Globus pallidus (tissue), 1 donor: ENCODE measurements at regions not wholly inside any gene's neighbourhood (a gene's known extent, or its start where the extent isn't known, plus 50 kb on each side); places are given as distances from the start of the nearest gene placed in this dataset.
"Not testable (repeated sequence)": the region's sequence is repeated elsewhere in the genome, so short reads cannot be mapped to it uniquely, and the experiment has no call there.

Experiments used
- DNase-seq: peaks from one replicate; pipeline ENCODE4 v3.0.0-alpha.2; 2015; ENCODE audit warnings: low spot score

DNA sequence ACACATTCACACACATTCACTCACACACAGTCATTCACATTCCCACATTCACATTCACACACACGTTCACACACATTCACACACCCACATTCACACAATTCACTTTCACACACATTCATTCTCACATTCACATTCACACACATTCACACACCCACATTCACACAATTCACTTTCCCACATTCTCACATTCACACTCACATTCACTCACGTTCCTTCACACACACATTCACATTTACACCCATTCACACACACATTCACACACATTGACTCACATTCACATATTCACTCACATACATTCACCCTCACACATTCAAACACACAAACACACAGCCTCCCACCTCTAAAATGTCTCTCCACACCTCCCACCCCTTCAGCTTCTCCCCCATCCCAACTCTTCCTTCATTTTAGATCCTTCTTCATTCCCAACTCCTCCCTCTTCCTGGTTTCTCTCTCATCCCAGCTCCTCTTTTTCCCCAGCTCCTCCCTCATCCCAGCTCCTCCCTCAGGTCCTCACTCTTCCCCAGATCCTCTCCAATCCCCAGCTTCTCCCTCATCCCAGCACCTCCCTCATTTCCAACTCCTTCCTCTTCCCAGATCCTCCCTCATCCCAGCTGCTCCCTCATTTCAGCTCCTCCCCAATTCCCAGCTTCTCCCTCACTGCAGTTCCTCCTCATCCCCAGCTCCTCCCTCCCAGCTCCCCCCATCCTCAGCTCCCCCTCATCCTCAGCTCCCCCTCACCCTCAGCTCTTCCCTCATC lies 111.0 kb downstream of the FAM53A start:
- no peak for DNase-seq

DNA sequence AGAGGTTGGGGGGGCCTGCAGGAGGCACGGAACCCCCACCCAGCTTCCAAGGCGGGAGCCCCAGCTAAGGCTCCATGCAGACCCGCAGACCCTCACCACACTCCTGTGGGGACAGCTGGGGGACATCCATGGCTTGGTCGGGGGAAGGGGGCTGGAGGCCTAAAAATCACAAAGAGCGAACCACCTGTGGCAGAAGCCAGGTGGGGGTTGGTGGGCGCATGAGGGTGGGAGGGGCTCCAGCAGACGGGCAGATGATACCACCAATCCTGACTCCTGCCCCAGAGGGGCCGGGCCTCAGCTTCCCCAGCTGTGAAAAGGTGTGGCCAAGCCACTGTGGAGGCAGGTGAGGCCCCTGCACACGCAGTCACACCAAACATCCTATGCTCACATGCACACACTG lies 111.6 kb downstream of the FAM53A start:
- DNase-seq = no peak

DNA sequence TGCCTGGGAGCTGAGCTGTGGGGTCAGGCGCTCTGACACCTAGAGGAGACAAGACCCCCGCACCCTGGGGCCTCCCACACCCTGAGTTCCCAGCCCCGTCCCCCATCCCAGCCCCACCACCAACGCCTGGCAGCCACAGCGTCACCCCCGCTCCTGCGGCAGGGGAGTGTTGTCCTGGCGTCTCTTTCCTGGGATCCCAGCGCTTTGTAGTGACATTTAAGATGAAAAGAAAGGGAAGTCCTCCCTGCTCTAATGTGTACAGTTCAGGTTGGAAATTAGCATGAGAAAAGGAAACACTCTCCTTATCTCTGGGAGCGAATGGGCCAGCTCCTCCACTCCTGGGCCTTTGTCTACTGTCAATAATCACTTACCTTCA lies 112.1 kb downstream of the FAM53A start:
- no peak for DNase-seq

DNA sequence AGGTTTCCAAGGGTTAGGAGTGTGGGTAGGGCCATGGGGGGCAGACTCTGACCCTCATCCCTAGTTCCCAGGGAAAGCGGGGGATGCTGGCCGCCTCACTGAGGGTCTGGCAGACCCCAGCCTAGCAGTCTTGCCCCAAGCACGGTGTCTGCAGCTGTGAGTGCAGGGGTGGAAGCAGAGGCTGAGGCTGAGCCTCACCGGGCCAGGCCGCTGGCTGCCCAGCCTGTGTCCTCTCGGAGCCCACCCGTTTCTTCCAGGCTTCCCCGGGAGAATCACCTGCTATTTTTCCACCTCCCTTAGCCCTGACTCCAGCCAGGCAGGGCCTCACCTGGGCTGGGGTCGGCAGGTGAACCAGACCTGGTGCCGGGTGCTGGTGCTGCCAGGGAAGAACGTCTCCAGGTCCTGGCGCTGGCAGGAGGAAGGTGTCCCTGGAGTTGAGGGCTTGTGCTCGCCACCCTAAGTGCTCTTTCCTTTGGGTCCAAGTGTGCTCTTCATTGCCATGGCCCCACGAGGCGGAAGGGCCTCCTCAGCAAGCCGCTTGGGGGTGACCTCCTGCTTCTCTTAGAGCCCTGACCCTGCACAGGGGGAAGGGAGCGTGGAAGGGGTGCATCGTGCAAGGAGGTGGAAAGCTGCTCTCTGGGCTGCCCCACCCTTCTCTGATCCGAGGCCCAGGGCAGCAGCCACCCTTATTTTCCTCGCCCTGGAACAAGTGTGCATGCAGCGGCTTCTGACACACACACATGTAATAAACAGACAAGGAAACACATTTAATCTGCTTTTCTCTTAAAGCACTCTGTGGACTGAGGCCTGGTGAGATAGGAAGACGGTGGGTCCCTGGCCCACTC lies 112.7 kb downstream of the FAM53A start:
- no peak for DNase-seq

DNA sequence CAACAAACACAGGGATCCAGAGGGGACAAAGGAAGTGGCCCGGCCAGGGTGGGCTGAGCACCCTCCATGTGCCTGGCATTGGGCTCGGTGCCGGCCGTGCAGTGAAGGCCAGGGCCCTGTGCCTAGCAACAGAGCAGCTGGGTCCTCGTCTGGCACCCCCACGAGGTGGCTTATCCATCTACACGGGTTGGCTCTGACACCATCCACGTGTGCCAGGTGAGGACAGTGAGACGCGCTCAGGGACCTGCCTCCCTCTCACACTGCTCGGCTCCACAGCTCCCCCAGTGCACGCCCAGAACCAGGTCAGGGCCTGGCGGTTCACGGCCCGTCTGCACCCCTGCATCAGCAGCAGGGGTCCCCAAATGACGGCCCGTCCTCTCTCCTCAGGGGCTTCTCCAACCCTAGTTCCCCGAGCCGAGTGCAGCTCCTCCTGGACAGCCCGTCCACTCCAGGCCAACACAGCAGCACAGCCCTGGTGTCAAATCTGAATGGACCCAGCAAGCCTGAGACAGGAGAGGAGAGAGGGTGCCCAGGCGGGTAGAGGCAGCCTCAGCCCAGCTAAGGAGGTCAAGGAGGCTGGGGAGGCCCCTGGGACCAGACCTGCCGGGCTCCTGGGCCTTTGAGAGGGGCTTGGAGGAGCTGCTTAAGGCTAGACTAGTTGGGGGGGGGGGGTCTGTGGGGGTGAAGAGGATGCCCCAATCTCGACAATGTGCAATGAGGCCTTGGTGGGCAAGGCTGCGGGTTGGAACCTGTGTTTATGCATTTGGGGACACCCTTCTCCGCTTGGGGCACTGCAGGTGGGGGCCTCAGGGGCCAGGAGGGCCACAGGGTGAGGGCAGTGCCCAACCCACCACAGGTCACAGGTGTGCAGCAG lies 113.6 kb downstream of the FAM53A start:
- DNase-seq = no peak

DNA sequence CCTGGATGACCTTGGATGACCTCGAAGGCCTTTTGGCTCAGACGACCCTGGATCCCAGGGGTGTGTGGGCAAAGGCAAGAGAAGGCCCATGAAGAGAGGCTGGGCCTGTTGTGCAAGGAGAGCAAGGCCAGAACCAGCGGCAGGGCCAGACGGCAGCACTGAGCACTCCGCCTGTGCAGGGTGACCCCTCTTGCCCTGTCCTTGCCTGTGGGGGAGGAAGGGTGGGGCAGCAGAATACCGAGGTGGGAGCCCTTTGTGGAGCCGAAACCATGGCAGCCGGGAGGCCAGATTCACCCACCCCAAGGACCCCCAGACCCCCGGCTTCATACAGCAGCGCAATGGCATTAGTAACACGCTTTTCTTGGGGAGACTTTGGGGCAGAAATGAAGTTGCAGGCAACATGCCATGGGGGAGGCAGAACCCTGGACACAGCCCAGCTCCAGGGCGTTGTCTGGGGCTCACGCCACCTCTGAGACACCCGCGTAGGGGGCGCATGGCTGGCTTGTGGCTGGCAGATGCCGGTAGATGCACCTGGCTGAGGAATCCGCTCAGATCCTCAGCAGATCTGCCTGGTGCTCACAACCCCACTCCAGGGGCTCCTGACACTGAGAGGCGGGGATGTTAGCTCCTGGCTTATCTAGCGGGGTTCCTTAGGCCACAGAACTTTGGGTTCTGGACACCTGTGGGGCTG lies 114.5 kb downstream of the FAM53A start:
- DNase-seq = no peak

DNA sequence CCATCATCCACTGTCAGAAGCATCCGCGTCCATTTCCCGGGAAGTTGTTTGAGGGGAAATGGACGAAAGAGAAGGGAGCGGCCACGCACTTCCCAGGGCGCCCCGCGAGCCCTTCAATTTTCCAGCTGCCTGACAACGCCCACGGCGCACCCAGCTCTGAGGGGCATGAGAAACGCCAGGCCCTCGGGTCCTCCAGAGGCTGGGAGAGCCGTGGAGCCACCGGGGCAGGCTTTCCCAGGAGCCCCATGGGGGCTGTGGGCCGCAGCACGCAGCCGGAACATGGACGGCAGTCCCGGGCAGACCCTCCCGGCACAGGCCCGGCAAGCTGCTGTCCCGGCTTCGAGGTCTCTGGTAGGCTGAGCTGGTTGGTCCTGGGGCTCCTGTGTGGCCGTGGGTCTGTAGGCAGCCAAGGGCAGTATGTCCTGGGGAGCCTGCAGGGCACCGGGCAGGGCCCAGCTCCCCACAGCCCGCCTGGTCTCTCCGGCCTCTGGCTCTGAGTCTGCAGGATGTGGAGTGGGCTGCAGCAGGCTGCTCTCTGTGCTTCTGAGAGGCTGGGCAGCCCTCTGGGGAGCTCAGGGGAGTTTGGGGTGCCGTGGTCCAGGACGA lies 115.2 kb downstream of the FAM53A start:
- DNase-seq = no peak

DNA sequence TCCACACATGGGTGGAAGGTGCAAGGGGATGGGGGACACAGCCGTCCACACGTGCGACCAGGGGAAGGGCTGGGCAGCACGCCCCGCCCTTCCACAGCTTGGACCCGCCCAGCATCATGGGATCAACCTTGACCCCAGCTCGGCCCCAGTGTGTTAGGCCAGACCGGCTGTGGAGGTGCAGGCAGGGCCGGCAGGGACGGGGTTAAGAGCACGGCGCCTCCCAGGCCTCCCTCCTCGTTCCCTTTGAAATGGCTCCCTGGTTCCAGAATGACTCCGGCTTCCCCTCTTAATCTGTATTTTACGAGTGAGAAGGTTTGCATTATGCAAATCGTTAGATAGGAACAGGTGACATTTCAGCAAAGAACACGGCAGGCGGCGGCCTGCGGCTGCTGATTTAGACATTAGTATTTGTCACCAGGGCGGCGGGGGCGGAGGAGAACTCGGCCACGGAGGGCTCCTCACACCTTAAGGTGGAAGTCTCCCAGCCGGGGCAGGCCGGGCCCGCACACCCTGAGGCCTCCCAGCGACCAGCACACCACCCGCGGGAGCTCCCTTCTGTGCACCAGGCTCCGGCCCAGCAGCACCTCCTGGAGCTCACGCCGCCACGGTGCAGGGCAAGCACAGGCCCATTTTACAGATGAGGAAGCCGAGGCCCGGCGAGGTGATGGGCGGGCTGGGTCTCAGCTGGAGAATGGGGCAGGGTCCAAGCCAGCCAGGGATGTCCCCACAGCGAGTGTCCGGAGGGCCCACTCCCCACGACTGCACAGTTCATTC lies 116.1 kb downstream of the FAM53A start:
- no peak for DNase-seq

DNA sequence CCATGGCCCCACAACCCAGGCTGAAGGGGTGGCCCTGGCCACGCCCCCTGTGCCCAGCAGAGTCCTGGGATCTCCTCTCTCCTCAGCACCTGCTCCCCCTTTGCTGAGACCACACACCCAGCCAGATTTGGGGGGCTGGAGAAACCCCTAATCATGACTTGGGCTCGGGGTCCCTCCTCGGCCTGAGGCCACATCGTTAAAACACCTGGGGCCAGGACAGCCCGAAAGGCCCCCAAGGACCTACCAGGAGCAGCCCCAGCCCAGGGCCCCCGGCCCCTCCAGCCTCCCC lies 116.7 kb downstream of the FAM53A start:
- no peak for DNase-seq

DNA sequence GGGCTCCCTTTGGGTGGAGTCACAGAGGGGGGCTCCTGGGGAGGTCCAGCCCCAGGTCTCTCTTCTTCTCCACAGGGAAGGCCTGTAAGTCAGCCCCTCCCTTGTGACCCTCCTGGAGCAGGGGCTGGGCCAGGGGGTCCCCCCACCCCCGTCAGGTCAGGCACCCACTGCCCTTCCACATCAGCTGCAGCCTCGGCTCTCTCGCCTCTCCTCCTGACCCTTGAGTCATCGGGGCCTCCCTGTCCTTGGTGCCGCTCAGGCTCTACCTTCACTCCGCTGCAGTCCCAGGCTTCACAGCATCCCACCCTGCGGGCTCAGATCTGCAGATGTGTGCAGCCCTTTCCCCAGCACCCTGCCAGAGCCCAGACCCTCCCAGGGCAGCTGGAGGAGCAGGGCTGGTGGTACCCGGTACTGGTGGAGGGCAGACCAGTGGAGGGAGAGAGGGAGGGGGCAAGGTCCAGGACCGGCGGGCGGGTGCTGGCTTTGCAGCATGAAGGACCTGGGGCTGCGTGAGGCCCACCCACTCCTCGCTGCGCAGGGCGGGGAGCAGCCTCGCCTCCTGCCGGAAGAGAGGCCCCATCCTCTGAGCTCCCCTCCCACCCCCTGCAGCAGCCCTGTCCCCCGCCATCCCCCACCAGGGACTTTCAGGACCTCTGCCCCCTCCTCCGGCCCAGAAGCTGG lies 117.1 kb downstream of the FAM53A start:
- DNase-seq = no peak

DNA sequence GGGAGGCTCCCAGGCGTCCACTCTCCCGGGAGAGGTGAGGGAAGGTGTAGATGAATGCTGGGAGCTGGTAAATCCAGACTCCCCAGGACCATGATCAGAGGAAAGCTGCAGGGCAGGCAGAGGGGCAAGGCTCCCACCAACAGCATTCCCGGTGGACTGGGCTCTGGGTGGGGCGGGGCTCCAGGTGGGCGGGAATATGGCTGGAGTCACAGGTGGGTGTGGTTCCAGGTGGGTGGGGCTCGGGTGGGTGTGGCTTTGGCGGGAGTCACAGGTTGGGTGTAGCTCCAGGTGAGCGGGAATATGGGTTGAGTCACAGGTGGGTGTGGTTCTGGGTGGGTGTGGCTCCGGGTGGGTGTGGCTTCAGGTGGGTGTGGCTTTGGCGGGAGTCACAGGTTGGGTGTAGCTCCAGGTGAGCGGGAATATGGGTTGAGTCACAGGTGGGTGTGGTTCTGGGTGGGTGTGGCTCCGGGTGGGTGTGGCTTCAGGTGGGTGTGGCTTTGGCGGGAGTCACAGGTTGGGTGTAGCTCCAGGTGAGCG lies 117.7 kb downstream of the FAM53A start:
- DNase-seq = not testable (repeated sequence)

DNA sequence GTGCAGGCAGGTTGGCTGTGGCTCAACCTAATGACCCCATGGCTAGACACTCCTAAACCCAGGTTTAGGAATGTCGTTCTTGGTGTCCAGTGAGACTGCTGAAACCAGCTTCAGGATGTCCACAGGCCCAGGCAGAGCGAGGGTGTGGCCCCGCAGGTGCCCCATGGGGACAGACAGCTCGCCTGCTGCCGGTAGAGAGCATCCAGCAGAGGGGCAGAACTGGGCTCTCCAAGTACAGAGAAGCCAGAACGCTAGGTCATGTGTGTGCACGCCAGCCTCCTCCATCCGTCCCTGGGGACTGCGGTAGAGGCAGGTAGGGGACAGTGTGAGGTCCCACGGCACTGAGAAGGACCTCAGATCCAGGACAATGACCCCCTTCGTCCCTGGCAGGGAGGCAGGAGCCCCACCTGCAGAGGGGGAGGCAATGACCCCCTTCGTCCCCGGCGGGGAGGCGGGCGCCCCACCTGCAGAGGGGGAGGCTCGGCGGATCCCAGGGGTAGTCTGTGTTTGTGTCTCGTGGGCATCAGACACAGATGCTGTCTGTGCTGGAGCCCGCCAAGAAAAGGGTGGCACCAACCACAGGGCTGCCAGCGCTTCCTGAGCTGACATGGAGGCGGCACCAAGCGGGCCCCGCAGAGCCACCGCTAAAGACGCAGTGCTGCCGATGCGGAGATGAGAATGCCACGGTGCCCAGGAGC lies 118.4 kb downstream of the FAM53A start:
- no peak for DNase-seq

DNA sequence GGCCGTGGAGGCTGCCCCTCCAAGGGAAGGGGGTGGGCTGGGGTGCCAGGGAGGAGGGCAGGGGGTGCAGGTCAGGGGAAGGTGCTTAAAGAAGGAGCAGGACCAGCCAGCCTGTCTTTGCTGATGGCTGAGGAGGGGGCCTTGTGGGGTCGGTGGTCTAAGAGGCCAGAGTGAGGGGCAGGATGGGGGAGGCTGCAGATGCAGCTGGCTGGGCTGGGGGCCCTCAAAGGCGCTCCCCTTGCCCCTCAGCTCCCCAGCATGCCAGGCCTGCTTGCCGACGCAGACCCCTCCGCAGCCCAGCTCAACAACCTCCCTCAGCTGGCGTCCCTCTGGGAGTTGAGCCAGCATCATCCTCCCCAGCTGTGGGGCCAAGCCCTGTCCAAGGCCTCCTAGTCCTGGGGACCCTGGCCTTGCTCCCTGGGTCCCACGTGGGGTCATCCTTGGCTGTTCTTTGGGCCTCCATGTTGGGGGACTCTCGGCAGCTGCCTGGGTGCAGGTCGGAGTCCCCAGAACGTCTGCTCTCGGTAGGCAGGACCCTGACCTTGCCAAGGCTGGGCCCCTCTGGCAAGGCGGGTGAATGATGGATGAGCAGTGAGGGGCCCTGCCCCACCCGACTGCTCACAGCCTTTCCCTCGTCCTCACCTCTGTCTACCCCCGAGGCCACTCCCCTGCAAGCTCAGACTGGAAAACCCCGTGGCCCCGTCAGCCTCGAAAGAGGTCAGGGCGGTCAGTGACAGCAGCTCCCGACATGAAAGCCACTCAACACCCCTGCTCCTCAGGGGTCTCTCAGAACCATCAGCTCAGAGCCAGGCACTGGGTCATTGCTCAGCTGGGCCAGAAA lies 119.4 kb downstream of the FAM53A start:
- DNase-seq = no peak

DNA sequence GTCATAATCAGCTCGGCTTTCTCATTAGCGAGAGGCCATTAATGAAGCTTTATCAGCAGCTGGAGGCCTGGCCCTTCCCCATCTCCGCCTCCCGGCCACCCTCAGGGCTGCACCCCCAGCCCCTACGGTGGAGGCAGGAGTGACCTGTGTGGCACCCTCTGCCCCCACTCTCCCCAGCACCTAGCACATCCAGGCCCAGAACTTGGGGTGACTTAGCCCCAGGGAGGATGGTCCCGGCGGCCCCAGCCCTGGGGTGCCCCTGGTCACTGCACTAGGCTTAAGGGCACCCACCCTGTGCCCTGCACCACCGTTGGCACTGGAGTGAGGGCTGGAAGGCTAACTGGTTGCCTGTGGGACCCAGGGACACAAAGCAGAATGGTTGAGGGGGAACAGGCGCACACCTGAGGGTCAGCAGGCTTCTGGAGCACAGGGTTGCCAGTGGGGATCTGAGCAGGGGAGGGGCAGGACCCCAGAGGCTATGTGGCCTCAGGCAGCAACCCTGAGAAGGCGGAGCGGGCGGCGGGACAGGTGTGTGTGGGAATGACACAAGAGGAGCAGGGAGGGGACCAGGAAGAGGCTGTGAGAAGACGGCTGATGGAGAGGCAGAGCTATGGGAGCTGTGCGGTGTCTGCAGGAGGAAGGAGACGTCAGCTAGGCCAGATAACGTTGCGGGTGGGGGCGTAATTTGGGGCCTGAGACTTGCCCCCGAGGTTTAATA lies 120.2 kb downstream of the FAM53A start:
- DNase-seq = no peak

DNA sequence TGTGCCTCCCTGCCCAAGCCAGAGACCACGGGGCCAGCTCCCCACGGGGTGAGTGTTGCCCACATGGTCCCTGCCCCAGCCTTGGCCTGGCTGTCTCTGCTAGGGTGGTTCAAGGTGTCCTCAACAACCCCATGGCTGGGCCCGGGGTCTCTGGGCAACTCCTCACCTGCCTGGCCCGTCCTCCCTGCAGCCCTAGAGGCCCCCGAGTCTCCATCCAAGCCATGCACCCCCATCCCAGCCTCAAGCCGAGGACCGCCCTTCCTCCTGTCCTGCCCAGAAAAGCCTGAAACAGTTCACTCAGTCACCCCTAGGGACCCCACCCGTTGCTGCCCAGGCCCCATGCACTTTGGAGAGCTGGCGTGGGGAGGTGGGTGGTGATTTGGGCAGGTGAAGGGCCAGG lies 120.9 kb downstream of the FAM53A start:
- no peak for DNase-seq

DNA sequence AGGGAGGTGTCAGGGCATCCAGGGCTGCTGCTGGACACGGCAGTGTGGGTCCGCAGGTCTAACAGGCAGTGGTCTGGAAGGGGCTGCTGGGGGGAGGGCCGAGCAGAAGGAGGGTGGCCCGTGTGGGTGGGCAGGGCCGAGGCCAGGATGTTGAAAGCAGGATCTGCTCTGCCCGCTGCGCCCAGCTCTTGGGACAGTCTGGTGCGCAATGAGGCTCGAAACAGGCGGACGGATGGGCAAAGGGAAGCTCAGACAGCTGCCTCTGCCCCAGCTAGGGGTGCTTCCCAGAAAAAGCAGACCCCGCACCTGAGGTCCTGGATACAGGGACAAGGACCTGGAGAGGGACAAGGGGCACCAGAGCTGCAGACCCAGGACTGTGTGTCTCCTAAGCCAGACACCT lies 121.3 kb downstream of the FAM53A start:
- no peak for DNase-seq

DNA sequence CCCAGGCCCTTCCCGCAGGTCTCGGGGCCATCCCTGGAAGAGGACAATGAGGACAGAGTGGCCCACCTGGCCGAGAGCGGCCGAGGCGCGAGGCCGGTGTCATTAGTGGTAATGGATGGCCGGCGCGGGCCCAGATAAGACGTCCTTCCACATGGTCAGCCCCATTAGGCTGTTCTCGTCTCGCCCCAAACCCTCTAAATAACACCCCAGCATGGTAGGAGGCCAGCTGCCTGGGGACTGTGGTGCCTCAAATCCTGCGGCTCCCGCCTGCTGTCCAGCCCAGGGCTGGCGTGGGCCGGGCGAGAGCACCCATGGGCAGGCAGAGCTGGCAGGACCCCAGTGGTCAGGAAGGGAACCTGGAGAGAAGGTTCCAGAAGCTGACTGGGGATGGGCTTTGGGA lies 121.7 kb downstream of the FAM53A start:
- no peak for DNase-seq
